NCI-H510A (cell line): ENCODE measurements at regions not wholly inside any gene's neighbourhood (a gene's known extent, or its start where the extent isn't known, plus 50 kb on each side); places are given as distances from the start of the nearest gene placed in this dataset.
"Not testable (repeated sequence)": the region's sequence is repeated elsewhere in the genome, so short reads cannot be mapped to it uniquely, and the experiment has no call there.

Source experiments
- DNase-seq: peaks from one replicate; lab custom pipeline; 2025; lab: John Stamatoyannopoulos, UW

DNA sequence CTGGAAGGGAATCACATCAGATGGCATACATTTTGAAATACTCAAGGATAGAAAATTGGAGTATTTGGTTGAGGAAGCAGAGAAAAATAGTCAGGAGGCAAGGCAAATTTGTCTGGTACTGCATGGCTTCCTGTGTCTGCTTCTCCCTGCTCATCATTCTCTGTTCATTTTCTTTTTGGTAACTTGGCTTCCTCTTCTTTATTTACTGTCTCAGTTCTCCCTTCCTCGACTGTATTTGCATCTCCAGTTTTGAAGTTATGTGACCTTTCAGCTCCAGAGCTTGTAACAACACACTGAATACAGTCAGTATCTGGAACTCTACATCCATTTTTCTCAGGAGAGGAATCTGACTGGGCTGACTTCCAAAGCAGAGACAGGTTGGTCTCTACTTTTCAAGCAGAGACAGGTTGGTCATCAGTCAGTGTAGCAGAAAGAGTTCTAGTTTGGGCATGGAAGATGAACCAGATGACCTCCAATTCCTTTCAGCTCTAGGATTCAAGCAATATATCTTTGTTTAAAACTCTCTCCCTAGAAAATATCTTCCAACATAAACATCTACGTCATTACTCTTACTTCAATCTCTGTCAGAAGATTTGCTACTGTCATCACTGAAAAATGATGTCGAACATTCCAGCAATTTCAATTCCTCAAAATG is 571.2 kb downstream of the ADGRL2 start:
- no peak for DNase-seq

DNA sequence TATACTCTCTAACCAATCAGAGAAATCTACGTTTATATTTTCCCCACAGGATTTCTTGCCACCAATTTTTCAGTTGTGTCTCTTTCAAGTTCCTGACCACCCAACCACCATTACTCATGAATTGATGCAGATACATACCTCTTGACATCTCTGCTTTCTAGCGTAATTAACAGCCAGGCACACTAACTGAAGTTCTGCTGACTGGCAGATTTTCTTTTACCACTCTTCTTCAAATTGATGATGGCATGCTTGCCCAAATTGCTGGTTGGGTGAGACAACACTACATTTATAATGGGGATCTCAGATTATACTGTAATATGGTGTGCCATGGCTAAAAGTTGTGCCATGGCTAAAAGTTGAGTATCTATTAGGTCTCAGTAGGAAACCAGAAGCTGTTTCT is 566.7 kb downstream of the ADGRL2 start:
- DNase-seq, result no peak

DNA sequence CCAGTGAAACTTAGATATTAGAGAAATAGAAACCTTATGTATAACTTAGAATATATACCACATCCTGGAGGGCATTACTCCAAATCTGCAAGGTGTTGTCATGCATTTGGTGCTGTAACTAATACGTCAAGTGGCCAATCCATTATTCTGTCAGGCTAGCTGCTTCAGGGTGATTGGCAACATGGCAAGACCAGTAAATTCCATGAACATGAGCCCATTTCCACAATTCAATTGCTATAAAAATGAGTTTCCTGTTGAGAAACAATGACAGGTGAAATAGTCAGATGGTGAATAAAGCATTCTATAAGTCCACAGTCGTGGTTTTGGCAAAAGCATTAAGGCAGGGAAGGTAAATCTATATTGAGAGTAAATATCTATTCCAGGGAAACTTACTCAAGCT is 566.0 kb downstream of the ADGRL2 start:
- DNase-seq, result no peak

DNA sequence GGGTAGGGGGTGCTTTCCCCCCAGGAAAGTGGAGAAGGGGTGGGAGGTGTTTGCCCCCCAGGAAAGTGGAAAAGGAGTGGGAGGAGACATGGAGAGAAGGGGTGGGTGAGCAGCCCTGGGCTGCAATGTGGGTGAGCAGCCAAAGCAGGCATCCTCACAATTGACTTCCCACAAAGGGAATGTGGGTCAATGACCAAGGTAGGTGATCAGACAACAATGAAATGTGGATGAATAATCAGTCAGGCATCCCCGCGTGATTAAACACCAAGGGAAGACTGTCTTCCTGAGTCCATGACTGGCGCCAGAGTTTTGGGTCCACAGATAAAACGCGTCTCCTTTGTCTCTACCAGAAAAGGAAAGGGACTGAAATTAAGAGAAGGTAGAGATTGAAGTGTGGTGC is 558.8 kb downstream of the ADGRL2 start:
- DNase-seq, result not testable (repeated sequence)

DNA sequence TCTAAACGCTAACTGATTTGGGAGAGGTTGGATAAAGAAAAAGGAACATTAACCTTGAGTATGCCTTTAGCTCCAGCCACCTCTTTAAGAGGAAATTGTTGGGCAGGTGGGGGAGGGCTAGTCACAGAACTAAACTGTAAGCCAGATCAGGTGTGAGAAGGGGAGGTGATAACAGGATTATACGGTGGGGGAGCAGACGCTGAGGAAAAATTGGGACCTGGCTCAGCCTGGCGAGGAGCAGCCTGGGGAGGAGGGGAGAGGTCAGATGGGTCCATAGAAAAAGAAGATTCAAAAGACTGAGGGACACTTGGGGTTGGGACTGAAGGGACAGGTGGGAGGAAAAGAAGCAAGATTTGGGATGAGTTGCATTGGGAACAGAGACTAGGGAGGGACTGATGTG is 558.0 kb downstream of the ADGRL2 start:
- not testable (repeated sequence) for DNase-seq

DNA sequence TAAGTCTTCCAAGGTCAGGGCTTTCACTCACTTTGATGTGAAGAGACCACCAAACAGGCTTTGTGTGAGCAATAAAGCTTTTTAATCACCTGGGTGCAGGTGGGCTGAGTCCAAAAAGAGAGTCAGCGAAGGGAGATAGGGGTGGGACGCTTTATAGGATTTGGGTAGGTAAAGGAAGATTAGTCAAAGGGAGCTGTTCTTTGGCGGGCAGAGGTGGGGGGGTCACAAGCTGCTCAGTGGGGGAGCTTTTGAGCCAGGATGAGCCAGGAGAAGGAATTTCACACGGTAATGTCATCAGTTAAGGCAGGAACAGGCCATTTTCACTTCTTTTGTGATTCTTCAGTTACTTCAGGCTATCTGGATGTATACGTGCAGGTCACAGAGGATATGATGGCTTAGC is 553.8 kb downstream of the ADGRL2 start:
- not testable (repeated sequence) for DNase-seq

DNA sequence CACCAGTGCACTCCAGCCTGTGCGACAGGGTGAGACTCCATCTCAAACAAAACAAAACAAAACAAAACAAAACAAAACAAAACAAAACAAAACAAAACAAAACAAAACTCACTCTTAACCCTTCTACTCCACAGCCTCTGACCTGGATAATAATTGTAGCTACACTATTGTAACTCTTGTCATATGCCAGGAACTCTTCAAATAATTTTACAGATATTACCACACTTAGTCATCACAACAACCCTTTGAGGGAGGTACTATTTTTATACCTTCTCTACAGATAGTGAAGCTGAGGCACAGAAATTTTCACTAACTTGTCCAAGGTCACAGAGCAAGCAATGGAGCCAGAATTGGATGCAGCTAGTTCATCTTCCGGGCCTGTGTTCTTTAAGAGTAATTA is 547.8 kb downstream of the ADGRL2 start:
- no peak for DNase-seq

DNA sequence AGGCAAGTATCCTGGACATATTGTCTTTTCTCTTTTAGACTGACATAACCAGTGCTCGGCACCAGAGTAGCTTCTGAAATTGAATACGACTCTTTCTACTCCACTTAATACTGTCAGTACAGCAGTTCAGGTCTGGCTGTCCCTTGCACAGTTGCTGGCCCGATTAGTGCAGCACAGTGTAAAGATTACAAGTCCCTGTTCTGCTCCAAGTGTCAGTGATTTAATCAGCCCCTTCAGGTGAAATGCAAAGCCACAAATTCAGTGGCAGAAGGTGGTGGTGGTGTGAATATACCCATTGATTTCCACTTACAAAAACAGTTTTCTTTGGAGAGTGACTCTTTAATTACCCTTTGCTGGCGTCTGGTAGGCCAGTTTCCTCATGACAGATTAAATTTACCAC is 545.4 kb downstream of the ADGRL2 start:
- DNase-seq, result no peak

DNA sequence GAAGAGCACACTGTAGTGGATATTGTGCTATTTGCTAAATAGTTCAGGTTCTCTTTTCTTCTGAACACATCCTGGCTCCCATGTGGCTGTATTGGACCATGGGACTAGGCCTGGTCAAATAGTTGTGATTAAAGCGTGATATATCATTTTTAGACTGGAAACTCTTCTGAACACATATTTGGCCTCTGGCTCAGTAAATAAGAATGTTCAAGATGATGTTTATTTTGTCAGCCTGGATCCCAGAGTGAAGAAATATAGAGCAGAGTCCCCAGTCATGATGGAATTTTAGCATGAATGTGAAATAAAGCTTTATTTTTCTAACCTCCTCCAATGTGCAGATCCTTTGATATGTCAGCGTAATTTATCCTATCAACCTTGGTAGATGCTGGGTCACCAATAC is 542.6 kb downstream of the ADGRL2 start:
- no peak for DNase-seq

DNA sequence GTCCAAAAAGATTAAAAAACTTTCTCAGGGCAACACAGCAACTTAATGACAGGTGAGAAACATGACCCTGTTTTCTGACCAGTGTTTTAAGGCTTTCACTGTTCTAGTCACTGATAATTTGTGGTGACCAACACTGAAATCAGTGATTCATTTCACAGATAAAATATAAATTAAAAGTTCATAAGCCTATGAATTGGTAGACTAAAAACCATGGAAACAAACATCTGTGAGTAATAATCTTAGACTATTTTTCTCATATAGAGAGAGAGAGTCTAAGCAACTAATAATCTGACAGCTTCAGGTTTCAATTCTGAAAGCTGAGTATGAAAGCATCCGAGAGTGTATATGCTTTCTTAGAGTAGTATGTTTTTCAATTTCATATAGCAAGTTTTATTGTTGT is 536.9 kb downstream of the ADGRL2 start:
- no peak for DNase-seq

DNA sequence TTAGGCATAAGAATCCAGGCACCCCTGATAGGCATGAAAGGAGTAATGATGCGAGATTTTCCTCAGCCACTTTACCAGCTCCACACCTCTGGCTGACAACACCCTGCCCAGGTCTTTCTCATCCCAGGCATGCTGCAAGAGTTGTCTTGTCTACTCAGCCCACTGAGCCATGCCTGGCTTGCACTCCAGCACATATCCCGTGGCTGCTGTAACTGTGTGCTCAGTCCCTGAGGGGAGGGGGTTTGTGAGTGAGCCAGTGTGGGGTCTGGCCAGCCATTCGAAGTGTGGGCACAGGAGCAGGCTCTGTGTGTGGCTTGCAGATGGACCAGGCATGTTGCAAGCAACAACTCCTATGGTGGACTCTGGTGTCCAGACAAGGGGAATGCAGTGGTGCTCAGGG is 529.6 kb downstream of the ADGRL2 start:
- DNase-seq, result no peak

DNA sequence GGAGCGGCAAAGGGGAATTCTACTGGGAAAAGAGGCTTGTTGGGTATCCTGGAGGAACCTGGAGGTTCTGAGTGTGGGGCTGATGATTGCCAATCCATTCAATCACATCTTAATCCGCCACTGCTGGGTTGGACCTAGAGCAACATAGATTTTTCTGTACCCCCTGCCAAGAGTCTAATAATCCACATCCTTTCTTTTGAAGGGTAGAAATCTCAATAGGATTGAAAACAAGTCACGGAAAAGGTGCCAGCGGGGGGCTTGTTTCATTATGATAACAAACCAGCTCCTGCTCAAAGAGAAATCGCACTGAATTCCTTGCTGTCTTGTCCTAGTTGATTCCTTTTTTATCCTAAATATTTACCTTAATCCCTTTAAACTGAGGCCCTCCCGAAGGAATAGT is 528.5 kb downstream of the ADGRL2 start:
- DNase-seq, result no peak

DNA sequence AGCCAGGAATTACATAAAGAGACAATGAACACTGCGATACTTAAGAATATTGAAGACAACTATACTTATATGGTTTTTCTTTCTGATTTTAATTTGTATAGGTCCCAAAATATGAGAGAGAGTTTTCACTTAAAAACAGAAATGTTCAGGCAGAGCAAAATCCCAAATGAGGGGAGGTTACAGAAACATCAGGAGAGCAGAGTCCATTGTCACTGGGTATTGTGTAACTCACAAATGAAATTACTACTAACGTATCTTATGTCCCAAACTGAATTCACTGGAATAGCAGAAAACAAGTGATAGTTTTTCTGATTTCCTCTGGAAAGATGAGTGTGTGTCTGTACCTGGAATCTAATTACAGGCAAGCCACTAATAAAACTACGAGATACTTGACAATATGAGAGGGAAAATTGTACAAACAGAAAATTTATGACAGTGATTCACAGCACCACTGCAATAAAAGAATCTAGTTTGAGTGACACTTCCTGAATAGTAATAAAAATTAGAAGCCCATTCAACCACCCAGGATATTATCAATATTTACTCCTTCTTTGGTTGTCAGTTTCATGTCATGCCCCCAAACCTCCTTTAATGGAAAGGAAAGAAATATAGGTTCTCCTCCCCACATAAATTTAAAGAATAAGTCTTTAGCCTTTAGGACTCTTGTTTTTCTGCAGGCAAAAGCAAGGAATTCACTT is 522.6 kb downstream of the ADGRL2 start:
- no peak for DNase-seq

DNA sequence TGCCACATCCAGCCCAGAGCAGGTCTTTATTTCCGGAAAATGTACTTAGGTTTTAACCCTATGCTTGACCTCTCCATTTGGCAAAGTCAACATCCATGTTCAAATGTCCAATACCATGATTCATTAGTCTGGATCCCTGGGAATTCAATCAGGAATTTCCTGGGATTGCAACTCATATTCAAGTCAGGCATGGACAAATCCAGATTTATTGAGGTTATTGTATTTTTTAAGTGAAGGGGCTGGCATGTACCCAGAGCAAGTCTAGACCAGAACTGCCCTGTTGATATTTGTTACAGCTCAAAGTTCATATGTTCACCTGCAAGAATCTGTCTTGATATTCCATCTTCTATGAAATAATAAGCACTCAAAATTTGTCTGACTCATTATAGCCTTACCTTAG is 521.1 kb downstream of the ADGRL2 start:
- no peak for DNase-seq

DNA sequence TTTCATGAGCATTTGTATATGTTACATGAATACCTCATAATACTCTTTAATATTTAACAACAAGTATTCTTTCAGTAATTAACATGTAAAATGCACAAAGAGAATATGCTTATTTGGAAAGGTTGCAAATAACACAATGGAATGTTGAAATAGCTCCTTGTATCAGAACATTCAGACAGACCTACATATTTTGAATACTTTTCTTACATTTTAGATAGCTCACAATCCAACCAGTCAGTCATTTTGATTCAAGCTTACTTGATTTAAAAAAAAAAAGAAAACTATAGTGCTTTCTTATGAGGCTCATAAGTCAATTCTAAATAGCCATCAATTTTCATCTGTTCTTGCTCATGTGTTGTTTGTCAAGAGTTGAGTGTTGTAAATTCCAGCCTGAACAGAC is 518.8 kb downstream of the ADGRL2 start:
- no peak for DNase-seq

DNA sequence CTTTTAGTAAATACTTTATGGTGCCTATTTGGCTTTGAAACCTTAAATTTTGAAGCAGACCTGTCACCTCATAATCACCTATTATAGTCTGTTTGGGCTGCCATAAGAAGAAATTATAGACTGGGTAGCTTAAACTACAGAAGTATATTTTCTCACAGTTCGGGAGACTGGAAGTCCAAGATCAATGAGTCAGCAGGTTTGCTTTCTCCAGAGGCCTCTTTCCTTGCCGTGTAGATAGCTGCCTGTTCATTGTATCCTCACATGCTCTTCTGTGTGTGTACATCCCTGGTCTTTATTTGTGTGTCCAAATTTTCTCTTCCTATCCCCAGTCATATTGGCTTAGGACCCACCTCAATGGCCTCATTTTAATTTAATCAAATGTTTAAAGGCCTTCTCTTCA is 518.2 kb downstream of the ADGRL2 start:
- DNase-seq, result no peak

DNA sequence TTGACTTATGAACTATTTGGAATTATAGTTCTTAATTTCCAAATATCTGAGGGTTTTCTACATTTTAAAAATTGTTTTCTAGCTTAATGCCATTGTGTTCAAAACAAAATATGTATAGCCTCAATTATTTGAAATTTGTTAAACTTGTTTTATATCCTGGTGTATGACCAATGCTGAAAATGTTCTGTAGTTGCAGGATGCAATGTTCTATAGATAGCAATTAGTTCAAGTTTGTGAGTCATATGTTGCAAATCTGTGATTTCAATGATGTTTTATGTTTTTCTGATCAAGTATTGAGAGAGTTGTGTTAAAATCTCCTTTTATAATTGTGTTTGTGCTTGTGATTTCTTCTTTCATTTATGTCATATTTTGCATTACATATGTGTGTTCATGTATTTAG is 517.5 kb downstream of the ADGRL2 start:
- no peak for DNase-seq

DNA sequence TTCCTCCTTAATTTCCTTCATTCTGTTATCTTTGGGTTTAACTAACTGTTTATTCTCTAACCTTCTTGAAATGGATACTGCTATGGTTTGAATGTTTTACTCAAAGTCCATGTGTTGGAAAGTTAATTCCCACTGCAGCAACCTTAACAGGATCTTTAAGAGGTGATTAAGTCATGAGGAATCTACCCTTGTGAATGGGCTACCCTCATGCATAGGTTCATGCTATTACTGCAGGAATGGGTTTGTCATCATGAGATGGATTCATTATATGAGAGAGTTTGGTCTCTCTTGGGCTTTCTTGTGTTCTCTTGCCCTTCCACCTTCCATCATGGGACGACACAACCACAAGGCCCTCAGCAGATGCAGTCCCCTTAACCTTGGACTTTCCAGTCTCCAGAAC is 516.9 kb downstream of the ADGRL2 start:
- DNase-seq, result no peak

DNA sequence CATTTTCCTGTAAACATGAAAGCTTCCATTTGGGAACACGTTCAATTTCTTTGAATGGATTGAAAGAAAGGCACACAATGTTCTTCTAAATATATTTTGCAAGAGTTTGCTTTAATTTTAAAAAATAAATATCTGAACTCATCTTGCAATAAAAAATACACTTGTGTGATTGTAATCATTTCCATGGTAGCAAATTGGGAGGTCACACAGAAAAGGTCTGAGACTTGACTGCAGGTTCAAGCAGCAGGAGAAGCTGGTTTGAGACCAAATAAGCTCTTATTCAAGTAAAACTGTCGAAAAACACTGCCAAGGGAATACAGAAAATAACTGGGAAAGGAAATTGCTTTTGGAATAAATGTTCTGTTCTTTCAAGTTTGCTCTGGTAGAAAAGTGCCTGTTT is 498.9 kb downstream of the ADGRL2 start:
- DNase-seq, result no peak

DNA sequence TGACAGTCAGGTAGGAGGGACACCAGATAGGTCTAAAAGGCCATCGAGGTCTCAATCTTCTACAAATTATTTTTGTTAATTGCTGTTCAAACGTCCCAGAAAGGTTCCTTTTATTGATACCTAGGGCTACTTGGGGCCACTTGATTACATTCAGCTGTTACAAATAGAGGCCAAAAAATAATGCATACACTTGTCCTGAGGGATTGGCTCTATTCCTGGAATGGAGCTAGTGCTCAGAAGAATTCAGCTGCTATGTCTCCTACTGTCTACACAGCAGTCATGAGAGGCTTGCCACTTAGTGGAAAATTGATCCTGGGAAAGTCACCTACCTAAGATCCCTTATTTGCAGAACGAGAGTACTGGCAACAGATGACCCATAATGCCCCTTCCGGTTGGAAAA is 498.3 kb downstream of the ADGRL2 start:
- DNase-seq, result no peak

DNA sequence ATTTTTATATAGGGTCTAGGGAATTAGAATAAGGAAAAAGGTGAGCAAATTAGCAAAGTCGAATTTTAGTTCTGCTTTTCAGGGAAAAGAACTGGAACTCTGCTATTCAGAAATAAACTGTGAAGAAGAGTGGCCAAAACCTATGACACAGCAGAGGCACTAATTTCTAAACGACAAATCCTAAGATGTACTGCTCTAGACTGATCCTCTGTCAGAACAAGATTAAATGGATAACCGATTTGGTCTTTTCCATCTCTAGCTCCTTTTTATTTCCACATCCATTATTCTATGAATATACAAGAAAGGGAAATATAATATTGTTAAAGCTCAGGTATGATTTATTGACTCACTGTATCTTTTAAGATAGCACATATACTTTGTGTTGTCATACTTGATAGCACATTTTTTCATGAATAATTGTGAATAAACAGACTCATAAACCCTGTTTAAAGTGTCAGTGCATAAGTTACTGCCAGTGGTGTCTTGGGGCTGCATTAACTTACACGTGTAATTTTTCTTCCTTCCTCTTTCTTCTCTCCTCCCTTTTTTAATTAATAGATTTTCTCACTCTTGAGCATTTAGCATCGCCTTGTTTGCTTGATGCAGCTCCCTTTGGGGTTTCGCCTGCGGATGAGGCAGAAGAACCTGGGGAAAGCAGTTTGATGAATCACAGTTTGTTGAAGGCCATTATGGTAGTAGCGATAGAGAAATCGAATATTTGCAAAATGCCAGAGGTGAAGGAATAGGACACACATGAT is 496.6 kb downstream of the ADGRL2 start:
- DNase-seq, result no peak

DNA sequence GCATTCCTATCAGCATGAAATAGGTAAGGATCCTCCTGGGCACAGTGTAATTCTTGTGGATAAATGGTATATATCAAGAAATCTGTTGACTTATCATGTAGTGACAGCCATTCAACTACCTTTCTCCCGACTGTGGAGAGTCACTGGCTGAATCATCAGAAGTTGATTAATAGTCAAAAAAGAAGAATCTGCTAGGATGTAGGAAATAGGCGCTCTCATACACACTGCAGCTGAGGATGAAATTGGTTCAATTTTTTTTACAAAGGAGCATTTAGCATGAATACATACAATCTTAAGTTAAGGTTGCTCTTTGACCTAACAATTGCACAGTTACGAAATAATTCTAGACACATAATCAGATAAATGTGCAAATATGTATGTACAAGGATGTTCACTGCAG is 486.8 kb downstream of the ADGRL2 start:
- DNase-seq, result no peak

DNA sequence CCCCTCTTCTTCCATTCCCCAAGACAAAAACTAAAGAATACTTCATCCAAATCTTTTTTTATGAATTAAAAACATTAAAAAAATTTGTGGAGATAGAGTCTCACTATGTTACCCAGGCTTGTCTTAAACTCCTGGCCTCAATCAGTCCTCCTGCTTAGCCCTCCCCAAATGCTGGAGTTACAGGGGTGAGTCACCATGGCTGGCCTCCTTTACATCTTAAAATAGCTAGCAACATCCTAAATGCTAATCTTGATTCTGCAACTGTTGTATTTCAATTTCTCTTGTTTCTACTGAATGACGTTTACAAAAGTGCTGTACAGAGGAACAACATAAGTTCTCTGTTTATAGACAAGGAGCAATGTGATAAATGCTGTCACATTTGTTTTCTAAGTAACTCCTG is 483.5 kb downstream of the ADGRL2 start:
- no peak for DNase-seq
